Esophagus muscularis mucosa (tissue), 4 donors: ENCODE measurements at regions not wholly inside any gene's neighbourhood (a gene's known extent, or its start where the extent isn't known, plus 50 kb on each side); places are given as distances from the start of the nearest gene placed in this dataset.

Source experiments
- DNase-seq: peaks from one replicate; pipeline ENCODE4 v3.0.0-alpha.2; 2017; ENCODE audit errors: extremely low spot score
- H3K27ac ChIP-seq, 4 donors: fragments of 200-600 bp; sonication (generic); replicated peaks in 1 of 4; 1 replicate in 3 of 4; 2 replicates in 1 of 4; pipeline ENCODE4 v1.5.1; 2016 to 2019; ENCODE audit warnings: mild to moderate bottlenecking in 1 of 4
- H3K27me3 ChIP-seq, 4 donors: fragments of 200-600 bp; sonication (generic); one replicate each; pipeline versions ENCODE4 v1.5.1 to v1.6.0; 2016 to 2019
- H3K36me3 ChIP-seq, 4 donors: fragments of 200-600 bp; sonication (generic); one replicate each; pipeline ENCODE4 v1.5.1; 2016 to 2019
- H3K4me1 ChIP-seq, 4 donors: fragments of 200-600 bp; sonication (generic); one replicate each; pipeline ENCODE4 v1.5.1; 2016 to 2019
- H3K4me3 ChIP-seq, 4 donors: fragments of 200-600 bp; sonication (generic); 1 replicate in 2 of 4; 2 replicates in 2 of 4; pipeline ENCODE4 v1.5.1; 2016 to 2019; ENCODE audit warnings: mild to moderate bottlenecking in 4 of 4, moderate library complexity in 1 of 4
- H3K9me3 ChIP-seq, 4 donors: fragments of 200-600 bp; sonication (generic); 1 replicate in 3 of 4; 2 replicates in 1 of 4; pipeline ENCODE4 v1.5.1; 2016 to 2019
- EP300 ChIP-seq: sonication (generic); formaldehyde crosslinking; IDR thresholded peaks from one replicate; pipeline ENCODE4 v1.6.1; 2017; ENCODE audit warnings: antibody characterized with exemption
- POLR2A ChIP-seq: fragments of 450-650 bp; IDR thresholded peaks from one replicate; pipeline ENCODE4 v1.6.1; 2017; ENCODE audit warnings: antibody characterized with exemption, moderate library complexity, mild to moderate bottlenecking, low read depth
- POLR2AphosphoS5 ChIP-seq, 2 donors: sonication (generic); formaldehyde crosslinking; IDR thresholded peaks; one replicate each; pipeline ENCODE4 v1.6.1; 2017; ENCODE audit warnings: antibody characterized with exemption in 2 of 2
- WGBS: methylation state at CpG from one replicate; pipeline ENCODE4 v1.1.5; 2018; 5-methylcytosine and 5-hydroxymethylcytosine counted together
- intact Hi-C: fragments of 100-400 bp; cut with DNase I; formaldehyde crosslinking; loops from one replicate; pipeline ENCODE4 v1.15.1; 2023
- TF ChIP-seq, protein P1 (sequence below), 3 experiments: fragments of 200-600 bp in 2 of 3; fragments of 450-650 bp in 1 of 3; sonication (generic) in 2 of 3; IDR thresholded peaks; one replicate each; pipeline ENCODE4 v1.5.1; 2017 to 2019; ENCODE audit warnings: antibody characterized with exemption in 3 of 3, mild to moderate bottlenecking in 2 of 3, moderate library complexity in 1 of 3

DNA sequence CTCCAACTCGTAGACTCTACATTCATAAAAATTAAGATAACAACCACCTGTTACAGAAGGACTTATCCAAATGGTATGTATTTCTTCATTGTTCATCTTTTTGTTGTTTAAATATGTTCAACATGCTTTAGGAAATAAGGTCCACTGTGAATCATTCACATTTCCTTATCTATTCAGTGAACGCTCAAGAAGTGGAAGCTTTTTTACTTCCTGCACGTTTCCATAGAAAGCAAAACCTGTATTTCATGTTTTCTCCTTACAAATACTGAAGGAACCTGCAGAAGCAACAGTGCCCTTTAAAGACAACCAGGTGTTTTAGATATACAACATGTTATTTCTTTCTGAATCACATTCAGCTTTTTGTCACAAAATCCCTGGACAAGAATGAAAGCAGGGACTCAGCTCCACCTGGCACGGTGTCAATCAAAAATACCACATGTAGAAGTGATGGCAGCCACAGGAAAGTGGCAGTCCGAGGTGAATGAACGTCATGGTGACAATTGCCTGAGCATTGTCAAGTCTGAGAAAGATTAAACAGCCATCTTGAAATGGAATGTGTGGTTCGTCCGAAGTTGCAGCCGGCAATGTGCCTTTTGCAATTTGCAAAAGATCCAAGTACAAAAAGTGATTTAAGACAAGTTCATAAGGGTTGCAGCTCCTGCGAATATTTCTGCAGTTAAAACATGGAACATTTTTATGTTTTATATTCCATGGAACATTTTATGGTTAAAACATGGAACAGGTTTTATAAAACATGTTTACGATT lies 66.7 kb upstream of the RIPOR2 start:
- Histone ChIP-seq H3K36me3 (no peaks in the 10 kb centered on the region), H3K4me1 (peaks cover 4 to 18% (median 10%) of the 10 kb centered on the region in 4 donors), H3K4me3 (peak overlapping the region in 1 of 4 donors; percentile 17), H3K9me3 (no peaks in the 10 kb centered on the region), H3K27me3 (no peaks in the 10 kb centered on the region), H3K27ac (no peak overlapping the region)
- DNase-seq, result no peak
- TF ChIP-seq POLR2A (no peak), EP300 (no peak), POLR2AphosphoS5 (IDR thresholded peaks at IDR 0.05) (no peak)
- TF ChIP-seq, protein P1, sequence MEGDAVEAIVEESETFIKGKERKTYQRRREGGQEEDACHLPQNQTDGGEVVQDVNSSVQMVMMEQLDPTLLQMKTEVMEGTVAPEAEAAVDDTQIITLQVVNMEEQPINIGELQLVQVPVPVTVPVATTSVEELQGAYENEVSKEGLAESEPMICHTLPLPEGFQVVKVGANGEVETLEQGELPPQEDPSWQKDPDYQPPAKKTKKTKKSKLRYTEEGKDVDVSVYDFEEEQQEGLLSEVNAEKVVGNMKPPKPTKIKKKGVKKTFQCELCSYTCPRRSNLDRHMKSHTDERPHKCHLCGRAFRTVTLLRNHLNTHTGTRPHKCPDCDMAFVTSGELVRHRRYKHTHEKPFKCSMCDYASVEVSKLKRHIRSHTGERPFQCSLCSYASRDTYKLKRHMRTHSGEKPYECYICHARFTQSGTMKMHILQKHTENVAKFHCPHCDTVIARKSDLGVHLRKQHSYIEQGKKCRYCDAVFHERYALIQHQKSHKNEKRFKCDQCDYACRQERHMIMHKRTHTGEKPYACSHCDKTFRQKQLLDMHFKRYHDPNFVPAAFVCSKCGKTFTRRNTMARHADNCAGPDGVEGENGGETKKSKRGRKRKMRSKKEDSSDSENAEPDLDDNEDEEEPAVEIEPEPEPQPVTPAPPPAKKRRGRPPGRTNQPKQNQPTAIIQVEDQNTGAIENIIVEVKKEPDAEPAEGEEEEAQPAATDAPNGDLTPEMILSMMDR (IDR thresholded peaks at IDR 0.05), result no peak
- 66% methylated on average over 11 of the region's 11 CpGs for WGBS
- intact Hi-C loops, result no loop called here

DNA sequence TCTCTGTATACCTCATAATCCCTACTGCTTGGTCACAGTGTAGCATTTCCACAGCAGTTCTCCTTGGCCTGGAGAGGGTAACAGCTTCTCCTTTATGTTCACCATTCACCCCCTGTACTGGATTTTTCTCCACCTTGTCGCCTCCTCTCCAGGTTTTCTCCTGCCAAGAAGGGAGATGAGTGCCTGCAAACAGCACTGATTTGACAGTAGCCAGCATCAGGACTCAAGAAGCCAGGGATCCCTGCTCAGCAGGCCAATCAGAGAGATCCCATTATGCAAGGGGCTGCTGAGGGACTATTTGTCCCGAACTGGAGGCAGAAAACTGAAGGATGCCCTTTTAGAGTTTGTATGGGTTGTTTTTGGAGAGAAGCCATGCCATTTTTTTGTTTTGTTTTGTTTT lies 68.6 kb upstream of the RIPOR2 start:
- intact Hi-C loops, result no loop called here
- Histone ChIP-seq H3K27ac (no peak overlapping the region), H3K9me3 (no peaks in the 10 kb centered on the region), H3K4me1 (peaks cover 4 to 21% (median 10%) of the 10 kb centered on the region in 4 donors), H3K27me3 (no peaks in the 10 kb centered on the region), H3K36me3 (no peaks in the 10 kb centered on the region), H3K4me3 (no peak overlapping the region)
- TF ChIP-seq POLR2AphosphoS5 (IDR thresholded peaks at IDR 0.05), result no peak
- no peak for TF ChIP-seq EP300
- no peak for TF ChIP-seq POLR2A
- TF ChIP-seq, protein P1 (IDR thresholded peaks at IDR 0.05), result no peak
- DNase-seq, result no peak
- WGBS, result 93% methylated on average over 2 of the region's 2 CpGs

DNA sequence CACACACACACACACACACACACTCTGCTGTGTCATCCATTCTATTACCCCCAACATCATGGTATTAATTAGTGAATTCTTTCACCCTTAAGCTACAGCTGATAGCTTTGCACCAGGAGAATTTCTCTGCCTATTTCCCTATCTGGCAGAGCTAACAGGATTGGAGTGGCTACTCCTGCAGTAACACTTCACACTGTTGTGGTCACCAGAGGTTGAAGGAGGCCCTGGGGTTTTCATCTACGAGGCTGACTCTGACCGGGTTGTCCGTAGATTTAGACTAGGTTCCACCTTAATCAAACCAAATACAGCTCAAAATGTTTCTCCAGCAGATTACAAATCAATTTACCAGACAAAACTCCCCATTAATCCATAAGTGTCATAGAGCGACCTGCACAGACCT lies 69.2 kb upstream of the RIPOR2 start:
- Histone ChIP-seq H3K4me1 (peaks cover 4 to 21% (median 10%) of the 10 kb centered on the region in 4 donors), H3K9me3 (no peaks in the 10 kb centered on the region), H3K4me3 (no peak overlapping the region), H3K27ac (no peak overlapping the region), H3K27me3 (no peaks in the 10 kb centered on the region), H3K36me3 (no peaks in the 10 kb centered on the region)
- intact Hi-C loops, result no loop called here
- TF ChIP-seq POLR2AphosphoS5 (IDR thresholded peaks at IDR 0.05) (no peak), EP300 (no peak), POLR2A (no peak)
- TF ChIP-seq, protein P1 (IDR thresholded peaks at IDR 0.05), result no peak
- 91% methylated on average over 4 of the region's 4 CpGs for WGBS
- no peak for DNase-seq

GRCh38 chr6:25006075-25006474 lies 70.3 kb upstream of the RIPOR2 start:
- no peak for DNase-seq
- H3K27me3 ChIP-seq, result no peaks in the 10 kb centered on the region
- intact Hi-C loops, result no loop called here
- H3K4me1 ChIP-seq, result peaks cover 4 to 21% (median 10%) of the 10 kb centered on the region in 4 donors
- peak overlapping the region; percentile 35 to 78 (median 64) for H3K27ac ChIP-seq
- 92% methylated on average over 1 of the region's 1 CpG for WGBS
- no peaks in the 10 kb centered on the region for H3K9me3 ChIP-seq
- TF ChIP-seq POLR2A (no peak), POLR2AphosphoS5 (IDR thresholded peaks at IDR 0.05) (no peak), EP300 (no peak)
- TF ChIP-seq, protein P1 (IDR thresholded peaks at IDR 0.05), result no peak
- no peak overlapping the region for H3K4me3 ChIP-seq
- H3K36me3 ChIP-seq, result no peaks in the 10 kb centered on the region
